ENCODE measurements at regions not wholly inside any gene's neighbourhood (a gene's known extent, or its start where the extent isn't known, plus 50 kb on each side); places are given as distances from the start of the nearest gene placed in this dataset.

DNA sequence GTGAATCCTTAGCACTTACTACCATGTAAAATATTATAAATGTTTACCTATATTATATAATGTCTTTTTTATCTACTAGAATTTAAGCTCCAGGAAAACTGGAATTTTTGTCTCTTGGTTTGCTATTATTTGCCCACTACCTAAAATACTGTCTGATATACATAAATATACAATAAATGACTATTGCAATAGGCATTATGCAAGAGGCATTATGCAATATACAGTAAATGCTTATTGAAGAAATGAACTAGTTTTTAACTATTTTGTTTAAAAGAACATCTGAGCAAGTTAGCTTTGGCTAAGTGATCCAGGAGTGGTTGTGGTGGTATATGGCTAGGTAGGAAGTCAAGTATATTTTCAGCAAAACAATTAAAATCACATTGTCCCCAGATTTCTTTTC, 640.2 kb upstream of the PKN2 start:
- ATAC-seq (ENCODE audit: low FRiP score in 2 of 2) (no peak), DNase-seq (no peak)
- Histone ChIP-seq H3K4me1 (no peaks in the 10 kb centered on the region), H3K9me3 (peaks cover 0 to 8% (median 3%) of the 10 kb centered on the region in 4 donors), H3K4me3 (no peak overlapping the region), H3K27me3 (no peaks in the 10 kb centered on the region), H3K36me3 (no peaks in the 10 kb centered on the region), H3K27ac (no peak overlapping the region)
- TF ChIP-seq, protein P1, sequence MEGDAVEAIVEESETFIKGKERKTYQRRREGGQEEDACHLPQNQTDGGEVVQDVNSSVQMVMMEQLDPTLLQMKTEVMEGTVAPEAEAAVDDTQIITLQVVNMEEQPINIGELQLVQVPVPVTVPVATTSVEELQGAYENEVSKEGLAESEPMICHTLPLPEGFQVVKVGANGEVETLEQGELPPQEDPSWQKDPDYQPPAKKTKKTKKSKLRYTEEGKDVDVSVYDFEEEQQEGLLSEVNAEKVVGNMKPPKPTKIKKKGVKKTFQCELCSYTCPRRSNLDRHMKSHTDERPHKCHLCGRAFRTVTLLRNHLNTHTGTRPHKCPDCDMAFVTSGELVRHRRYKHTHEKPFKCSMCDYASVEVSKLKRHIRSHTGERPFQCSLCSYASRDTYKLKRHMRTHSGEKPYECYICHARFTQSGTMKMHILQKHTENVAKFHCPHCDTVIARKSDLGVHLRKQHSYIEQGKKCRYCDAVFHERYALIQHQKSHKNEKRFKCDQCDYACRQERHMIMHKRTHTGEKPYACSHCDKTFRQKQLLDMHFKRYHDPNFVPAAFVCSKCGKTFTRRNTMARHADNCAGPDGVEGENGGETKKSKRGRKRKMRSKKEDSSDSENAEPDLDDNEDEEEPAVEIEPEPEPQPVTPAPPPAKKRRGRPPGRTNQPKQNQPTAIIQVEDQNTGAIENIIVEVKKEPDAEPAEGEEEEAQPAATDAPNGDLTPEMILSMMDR (IDR thresholded peaks at IDR 0.05), result no peak
- TF ChIP-seq EP300 (IDR thresholded peaks at IDR 0.05), result no peak
- TF ChIP-seq POLR2A (IDR thresholded peaks at IDR 0.05), result no peak

- Histone ChIP-seq H3K27me3 (no peaks in the 10 kb centered on the region), H3K4me3 (no peak overlapping the region), H3K9me3 (no peaks in the 10 kb centered on the region), H3K27ac (no peak overlapping the region), H3K4me1 (no peaks in the 10 kb centered on the region), H3K36me3 (no peaks in the 10 kb centered on the region)
- WGBS, 2 donors, result 53 to 86% methylated on average over 1 of the region's 1 CpG
- DNase-seq (no peak), ATAC-seq (ENCODE audit: low FRiP score in 2 of 2) (no peak)
- TF ChIP-seq, protein P1 (IDR thresholded peaks at IDR 0.05), result no peak
- TF ChIP-seq EP300 (IDR thresholded peaks at IDR 0.05) (no peak), POLR2A (IDR thresholded peaks at IDR 0.05) (no peak), POLR2AphosphoS5 (IDR thresholded peaks at IDR 0.05) (no peak)
These were observed 631.9 kb upstream of the PKN2 start for GRCh38 chr1:88052167-88052566.

- no peak for TF ChIP-seq POLR2AphosphoS5 (IDR thresholded peaks at IDR 0.05)
- 78 to 84% methylated on average over 2 of the region's 2 CpGs for WGBS, 2 donors
- no peak for ATAC-seq (ENCODE audit: low FRiP score in 2 of 2)
- Histone ChIP-seq H3K27me3 (no peaks in the 10 kb centered on the region), H3K36me3 (no peaks in the 10 kb centered on the region), H3K9me3 (no peaks in the 10 kb centered on the region), H3K27ac (no peak overlapping the region), H3K4me1 (no peaks in the 10 kb centered on the region), H3K4me3 (no peak overlapping the region)
- DNase-seq, result no peak
These were observed 631.0 kb upstream of the PKN2 start for GRCh38 chr1:88053065-88053464.

- TF ChIP-seq POLR2AphosphoS5 (IDR thresholded peaks at IDR 0.05), result no peak
- TF ChIP-seq, protein P1 (IDR thresholded peaks at IDR 0.05), result no peak
- TF ChIP-seq EP300 (IDR thresholded peaks at IDR 0.05), result no peak
- TF ChIP-seq POLR2A (IDR thresholded peaks at IDR 0.05), result no peak
- ATAC-seq (ENCODE audit: low FRiP score in 2 of 2) (no peak), DNase-seq (no peak)
- Histone ChIP-seq H3K9me3 (no peaks in the 10 kb centered on the region), H3K36me3 (no peaks in the 10 kb centered on the region), H3K4me3 (no peak overlapping the region), H3K4me1 (no peaks in the 10 kb centered on the region), H3K27me3 (no peaks in the 10 kb centered on the region), H3K27ac (no peak overlapping the region)
- 75 to 81% methylated on average over 3 of the region's 3 CpGs for WGBS, 2 donors
These were observed 627.2 kb upstream of the PKN2 start for GRCh38 chr1:88056881-88057280.

- H3K9me3 ChIP-seq, result no peaks in the 10 kb centered on the region
- H3K36me3 ChIP-seq, result no peaks in the 10 kb centered on the region
- WGBS, 2 donors, result 40 to 51% methylated on average over 2 of the region's 2 CpGs
- TF ChIP-seq EP300 (IDR thresholded peaks at IDR 0.05) (no peak), POLR2A (IDR thresholded peaks at IDR 0.05) (no peak), POLR2AphosphoS5 (IDR thresholded peaks at IDR 0.05) (no peak)
- TF ChIP-seq, protein P1 (IDR thresholded peaks at IDR 0.05), result no peak
- no peak overlapping the region for H3K4me3 ChIP-seq
- H3K27ac ChIP-seq, result no peak overlapping the region
- ATAC-seq (ENCODE audit: low FRiP score in 2 of 2) (no peak), DNase-seq (no peak)
- no peaks in the 10 kb centered on the region for H3K27me3 ChIP-seq
- no peaks in the 10 kb centered on the region for H3K4me1 ChIP-seq
These were observed 625.9 kb upstream of the PKN2 start for GRCh38 chr1:88058205-88058604.
